ENCODE measurements at regions not wholly inside any gene's neighbourhood (a gene's known extent, or its start where the extent isn't known, plus 50 kb on each side); places are given as distances from the start of the nearest gene placed in this dataset.

- no peak for DNase-seq (ENCODE audit: low read depth in 3 of 3)
Measured at GRCh38 chr4:19722404-19722803, 529.3 kb upstream of the SLIT2 start.

GRCh38 chr4:19721587-19721986, 530.1 kb upstream of the SLIT2 start:
- no peak for DNase-seq (ENCODE audit: low read depth in 3 of 3)

DNA sequence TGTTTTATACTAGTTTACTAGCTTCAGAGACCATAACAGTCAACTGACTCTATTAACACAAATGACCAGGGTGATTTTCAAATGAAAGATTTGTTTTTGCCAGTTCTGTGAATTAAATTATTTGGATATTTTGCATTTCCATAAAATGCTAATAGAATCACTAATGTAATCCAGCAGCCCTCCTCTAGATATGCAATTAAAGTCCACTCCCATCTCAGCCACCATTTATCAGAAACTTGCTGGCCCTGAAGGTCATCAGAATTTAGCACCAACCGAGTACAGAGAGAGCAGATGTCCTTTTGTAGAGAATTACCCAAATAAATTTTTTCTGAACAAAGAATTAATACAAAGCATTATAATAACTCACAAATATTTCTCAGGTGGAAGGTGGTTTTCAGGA, 531.1 kb upstream of the SLIT2 start:
- DNase-seq (ENCODE audit: low read depth in 3 of 3) = no peak

DNA sequence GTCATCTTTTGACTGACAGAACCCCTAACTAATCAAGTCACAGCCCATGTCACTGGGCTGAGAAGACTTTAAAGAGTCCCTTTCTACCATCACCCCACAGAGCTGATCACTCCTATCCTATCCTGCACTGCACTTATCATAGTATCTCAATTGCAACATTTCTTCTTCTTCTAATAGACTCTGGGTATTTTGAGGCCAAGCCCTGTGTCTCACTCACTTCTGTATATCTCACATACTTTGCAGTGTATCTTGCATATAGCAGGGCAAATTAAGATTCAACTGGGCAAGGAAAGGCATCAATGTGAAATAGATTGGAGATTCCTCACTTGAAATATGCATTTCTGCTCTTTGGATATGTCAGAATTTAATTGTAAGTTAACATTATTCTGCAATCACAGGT, 531.5 kb upstream of the SLIT2 start:
- DNase-seq (ENCODE audit: low read depth in 3 of 3) = no peak

DNA sequence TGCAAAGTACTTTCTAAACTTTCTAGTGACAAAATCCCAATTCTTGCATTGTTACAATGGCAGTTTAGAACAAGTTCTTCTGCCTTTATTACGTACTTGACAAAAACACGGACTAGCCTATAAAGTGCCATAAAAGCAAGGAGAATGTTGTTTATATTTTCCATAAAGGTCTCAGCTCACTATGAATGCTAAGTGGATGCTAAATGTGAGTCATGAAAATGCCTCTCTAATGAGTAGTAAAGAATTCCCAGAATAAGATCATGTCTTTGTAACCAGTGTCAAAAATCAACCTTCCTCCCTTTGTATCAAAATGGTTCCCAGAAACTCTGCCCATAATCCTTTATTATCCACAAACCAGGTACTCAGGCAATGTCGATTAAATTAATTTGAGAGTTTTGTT, 539.8 kb upstream of the SLIT2 start:
- no peak for DNase-seq (ENCODE audit: low read depth in 3 of 3)

DNA sequence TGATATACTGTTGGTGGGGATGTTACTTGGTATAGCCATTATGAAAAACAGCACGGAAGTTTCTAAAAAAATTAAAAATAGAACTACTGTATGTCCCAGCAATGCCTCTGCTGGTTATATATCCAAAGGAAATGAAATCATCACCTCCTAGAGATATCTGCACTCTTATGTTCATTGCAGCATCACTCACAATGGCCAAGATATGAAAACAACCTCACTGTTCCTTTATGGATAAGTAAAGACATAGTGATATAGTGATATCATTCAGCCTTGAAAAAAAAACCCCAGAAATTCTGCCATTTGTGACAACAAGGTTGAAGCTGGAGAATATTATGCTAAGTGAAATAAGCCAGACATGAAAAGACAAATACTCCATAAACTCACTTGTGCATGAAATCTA, 543.8 kb upstream of the SLIT2 start:
- no peak for DNase-seq (ENCODE audit: low read depth in 3 of 3)

GRCh38 chr4:19703391-19703790, 548.3 kb upstream of the SLIT2 start:
- DNase-seq (ENCODE audit: low read depth in 3 of 3) = no peak

GRCh38 chr4:19700992-19701391, 550.7 kb upstream of the SLIT2 start:
- no peak for DNase-seq (ENCODE audit: low read depth in 3 of 3)

- no peak for DNase-seq (ENCODE audit: low read depth in 3 of 3)
Measured at GRCh38 chr4:19698961-19699360, 552.7 kb upstream of the SLIT2 start.

DNA sequence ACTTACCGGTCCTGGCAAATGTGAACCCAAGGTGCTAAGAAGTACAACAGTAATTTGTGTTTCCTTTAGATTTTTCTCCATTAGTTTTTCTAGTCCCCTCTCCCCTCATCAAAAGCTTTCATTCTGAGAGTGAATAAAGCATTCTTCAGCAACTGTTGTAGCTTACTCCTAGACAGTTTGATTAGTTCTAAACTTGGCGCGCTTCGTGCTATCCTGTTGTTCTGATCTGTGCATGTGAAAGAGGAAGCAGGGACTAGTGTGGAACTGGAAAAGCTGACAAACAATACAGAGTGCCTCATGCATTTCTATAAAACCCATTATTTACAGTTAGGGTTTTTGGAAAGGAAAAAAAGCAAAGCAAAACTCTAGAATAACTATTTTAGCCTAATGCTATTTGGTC, 556.9 kb upstream of the SLIT2 start:
- DNase-seq (ENCODE audit: low read depth in 3 of 3) = no peak

DNA sequence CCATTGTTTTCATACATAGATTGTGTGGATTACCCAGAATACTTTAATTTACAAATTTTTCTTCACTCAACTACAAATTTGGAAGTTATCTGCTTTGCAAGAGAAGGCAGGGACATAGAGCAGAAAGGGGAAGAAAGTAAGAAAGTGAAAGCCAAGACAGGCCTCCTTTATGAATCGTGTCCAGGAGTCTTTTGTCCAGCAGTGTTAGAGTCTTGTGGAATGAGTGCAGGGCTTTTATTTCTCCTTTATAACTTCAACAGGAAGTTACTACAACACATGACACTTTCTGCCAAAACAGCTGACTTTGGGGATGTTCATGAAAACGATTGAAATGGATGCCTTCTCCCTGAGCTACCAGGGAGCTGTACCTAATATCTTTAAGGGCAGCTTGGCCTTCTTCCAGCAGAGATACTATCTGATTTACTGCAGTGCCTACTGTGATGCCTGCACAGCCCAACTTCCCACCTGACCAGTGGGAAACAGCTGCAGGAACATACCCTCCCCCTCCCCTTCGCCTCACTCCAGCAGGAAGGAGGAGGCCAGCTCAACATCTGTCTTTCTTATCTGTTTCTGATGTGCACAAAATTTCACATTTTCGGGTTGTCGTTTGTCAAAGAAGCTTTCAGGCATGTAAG, 557.7 kb upstream of the SLIT2 start:
- no peak for DNase-seq (ENCODE audit: low read depth in 3 of 3)

DNA sequence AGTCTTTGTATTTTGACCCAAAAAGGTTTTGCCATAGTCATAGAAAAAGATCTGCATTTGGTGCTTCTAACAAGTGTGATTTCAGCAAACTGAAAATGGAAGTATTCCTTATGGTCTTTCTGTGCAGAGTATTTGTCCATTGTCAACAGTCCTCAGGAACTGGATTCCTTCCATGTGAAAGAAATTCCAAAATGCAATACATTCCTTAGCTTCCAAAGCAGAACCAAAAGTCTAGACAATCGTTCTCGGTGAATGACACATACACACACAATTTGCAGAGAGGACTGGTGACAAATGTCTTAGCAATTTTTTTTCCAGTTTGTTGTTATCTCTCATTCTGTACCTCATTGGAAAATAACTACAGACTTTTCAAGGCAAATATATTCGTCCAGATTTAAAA, 562.2 kb upstream of the SLIT2 start:
- DNase-seq (ENCODE audit: low read depth in 3 of 3) = no peak

GRCh38 chr4:19686456-19686855, 565.2 kb upstream of the SLIT2 start:
- no peak for DNase-seq (ENCODE audit: low read depth in 3 of 3)

- no peak for DNase-seq (ENCODE audit: low read depth in 3 of 3)
Measured at GRCh38 chr4:19684084-19684483, 567.6 kb upstream of the SLIT2 start.

- no peak for DNase-seq (ENCODE audit: low read depth in 3 of 3)
Measured at GRCh38 chr4:19683426-19683825, 568.3 kb upstream of the SLIT2 start.

- DNase-seq (ENCODE audit: low read depth in 3 of 3) = no peak
Measured at GRCh38 chr4:19677211-19677610, 574.5 kb upstream of the SLIT2 start.

DNA sequence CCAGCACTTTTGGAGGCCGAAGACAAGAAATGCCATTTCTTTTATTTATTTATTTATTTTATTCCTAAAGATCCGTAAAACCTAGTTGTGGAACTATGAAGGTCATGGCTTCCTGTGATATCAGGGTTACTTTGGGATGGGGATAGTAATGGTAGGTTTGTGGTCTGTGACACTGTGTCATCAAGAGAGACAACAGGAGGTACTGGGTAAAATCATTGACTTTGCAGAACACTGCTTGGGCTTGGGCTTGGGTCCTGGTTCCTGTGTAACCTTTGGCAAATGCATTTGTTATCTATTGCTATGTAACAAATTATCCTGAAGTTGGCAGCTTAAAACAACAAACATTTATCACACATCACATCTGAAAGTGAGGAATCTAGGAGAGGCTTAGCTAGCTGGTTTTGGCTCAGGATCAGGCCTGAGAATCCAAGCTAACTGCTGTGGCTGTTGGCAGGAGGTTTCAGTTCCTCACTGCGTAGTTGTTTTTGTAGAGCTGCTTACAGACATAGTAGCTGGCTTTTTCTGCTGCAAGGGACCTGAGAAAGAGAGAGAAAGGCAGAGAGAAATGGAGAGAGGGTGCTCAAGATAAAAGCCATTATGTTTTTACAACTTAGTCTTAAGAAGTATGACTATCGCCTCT, 576.4 kb upstream of the SLIT2 start:
- no peak for DNase-seq (ENCODE audit: low read depth in 3 of 3)

- DNase-seq (ENCODE audit: low read depth in 3 of 3) = no peak
Measured at GRCh38 chr4:19659101-19659500, 592.6 kb upstream of the SLIT2 start.

DNA sequence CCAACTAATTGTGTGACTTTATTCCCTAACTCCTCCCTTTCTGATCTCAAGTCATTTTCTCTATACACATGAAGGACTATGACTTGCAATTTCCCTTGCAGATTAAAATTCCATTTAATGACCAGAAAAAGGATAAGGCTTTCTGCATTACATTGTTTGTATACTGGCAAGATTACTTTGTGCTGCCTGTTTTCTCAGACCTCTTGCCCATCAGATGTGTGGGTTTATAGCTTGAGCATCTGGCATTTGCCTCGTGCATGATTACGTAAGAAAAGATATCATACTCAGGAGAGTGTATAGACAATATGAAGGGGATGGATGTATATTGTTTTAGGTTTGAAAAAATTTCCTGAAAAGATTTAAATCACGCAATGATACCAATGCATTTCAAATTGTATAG, 593.8 kb upstream of the SLIT2 start:
- DNase-seq (ENCODE audit: low read depth in 3 of 3) = no peak

DNA sequence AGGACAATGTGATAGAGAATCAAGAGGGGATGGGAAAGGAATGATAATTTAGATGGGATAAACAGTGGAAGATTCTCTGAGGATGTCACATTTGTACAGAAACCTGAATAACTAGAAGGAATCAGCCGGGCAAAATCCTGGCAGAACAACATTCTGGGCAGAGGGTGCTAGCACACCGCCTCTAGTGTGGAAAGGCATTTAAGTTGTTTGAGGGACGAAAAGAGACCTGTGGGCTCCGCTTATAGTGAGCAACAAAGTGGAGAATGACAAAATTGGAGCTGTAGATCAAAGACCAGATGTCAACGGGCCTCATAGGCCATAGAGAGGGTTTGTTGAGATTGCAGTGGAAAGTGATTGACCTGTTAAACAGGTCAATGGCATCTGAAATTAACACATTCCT, 596.0 kb upstream of the SLIT2 start:
- DNase-seq (ENCODE audit: low read depth in 3 of 3) = no peak

DNA sequence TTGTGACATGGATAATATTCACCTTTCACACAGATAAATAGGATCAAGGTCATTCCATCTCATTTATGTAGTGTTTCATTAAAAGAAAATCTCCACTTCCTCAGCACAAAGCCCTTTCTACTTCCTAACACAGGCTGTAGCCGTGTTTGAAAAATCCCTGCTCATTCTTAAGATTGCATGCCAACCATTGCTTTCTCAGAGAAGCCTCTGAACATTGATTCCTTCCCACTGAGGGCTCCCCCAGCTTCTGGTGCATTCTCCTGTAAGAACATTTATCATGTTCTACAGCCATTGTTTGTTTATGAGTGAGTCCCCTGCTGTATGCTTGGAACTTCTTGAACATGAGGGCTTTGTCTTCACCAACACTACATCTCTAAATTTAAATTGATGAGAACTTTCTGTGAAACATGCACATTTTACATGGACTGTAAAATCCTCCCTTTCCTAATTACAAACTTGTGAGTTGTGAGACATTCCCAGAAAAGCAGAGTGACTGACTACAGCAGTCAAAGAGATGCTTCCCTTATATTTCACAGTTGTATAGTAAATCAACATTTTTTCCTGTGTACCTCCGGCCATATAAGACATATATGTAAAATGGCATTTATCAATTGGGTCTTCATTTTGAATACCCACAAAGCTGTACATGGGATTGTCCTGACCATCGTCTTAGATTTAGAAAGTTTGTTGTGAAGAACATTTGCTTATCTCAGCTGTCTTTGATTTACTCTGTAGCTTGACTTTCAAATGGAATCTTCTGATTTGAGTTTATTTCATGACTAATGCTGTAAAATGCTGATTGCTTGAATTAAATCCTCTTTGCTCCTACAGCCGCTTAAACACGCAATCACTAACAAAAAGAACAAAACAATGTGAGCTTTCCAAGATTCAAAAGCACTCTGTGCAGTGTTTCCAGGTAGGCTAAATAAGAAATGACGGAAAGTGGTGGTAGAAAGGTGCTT, 600.5 kb upstream of the SLIT2 start:
- DNase-seq (ENCODE audit: low read depth in 3 of 3) = no peak

- DNase-seq (ENCODE audit: low read depth in 3 of 3) = no peak
Measured at GRCh38 chr4:19645589-19645988, 606.1 kb upstream of the SLIT2 start.

GRCh38 chr4:19636451-19636850, 615.3 kb upstream of the SLIT2 start:
- no peak for DNase-seq (ENCODE audit: low read depth in 3 of 3)

All from stimulated activated CD4-positive, alpha-beta T cell treated with anti-CD3 and anti-CD28 coated beads, TNF-alpha, amount 100 ng/mL, for 4 hours (primary cell).